ENCODE measurements at regions not wholly inside any gene's neighbourhood (a gene's known extent, or its start where the extent isn't known, plus 50 kb on each side); places are given as distances from the start of the nearest gene placed in this dataset.

- no peak for TF ChIP-seq CTCF (IDR thresholded peaks at IDR 0.05 in 8 of 11, conservative IDR thresholded peaks at IDR 0.05 in 3 of 11)
- no peak for TF ChIP-seq POLR2A (IDR thresholded peaks at IDR 0.05)
Observed at GRCh38 chr3:67897351-67898336, 243.2 kb upstream of the SUCLG2 start.
